ENCODE measurements at regions not wholly inside any gene's neighbourhood (a gene's known extent, or its start where the extent isn't known, plus 50 kb on each side); places are given as distances from the start of the nearest gene placed in this dataset.
"Not testable (repeated sequence)": the region's sequence is repeated elsewhere in the genome, so short reads cannot be mapped to it uniquely, and the experiment has no call there.

DNA sequence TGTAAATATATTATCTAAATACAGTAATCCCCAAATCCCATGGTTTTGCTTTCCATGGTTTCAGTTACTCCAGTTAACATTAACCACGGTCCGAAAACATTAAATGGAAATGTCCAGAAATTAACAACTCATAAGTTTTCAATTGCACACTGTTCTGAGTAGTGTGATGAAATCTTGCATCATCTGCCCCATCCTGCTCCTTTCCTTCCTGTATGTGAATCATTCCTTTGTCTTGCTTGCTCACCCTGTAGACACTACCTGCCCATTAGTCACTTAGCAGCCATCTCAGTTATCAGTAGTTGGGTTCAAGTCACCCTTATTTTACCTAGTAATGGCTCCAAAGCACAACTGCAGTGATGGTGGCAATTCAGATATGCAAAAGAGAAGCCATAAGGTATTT lies 1568.5 kb upstream of the WWC1 start:
- DNase-seq: no peak

DNA sequence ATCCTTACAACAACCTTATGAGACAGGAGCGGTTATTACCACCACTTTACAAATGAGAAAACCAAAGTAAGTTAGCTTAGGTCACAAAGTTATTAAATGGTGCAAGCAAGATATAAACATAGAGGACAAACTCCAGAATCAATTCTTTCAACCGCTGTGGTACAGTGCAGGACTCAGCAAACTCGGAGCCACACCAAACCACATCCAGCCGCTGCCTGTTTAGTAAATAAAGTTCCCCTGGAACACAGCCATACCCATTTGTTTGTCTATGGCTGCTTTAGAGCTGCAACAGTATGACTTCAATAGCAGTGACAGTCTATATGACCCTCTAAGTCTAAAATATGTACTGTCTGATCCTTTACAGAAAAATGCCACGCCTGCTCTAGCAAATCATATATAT lies 1567.2 kb upstream of the WWC1 start:
- DNase-seq: no peak

DNA sequence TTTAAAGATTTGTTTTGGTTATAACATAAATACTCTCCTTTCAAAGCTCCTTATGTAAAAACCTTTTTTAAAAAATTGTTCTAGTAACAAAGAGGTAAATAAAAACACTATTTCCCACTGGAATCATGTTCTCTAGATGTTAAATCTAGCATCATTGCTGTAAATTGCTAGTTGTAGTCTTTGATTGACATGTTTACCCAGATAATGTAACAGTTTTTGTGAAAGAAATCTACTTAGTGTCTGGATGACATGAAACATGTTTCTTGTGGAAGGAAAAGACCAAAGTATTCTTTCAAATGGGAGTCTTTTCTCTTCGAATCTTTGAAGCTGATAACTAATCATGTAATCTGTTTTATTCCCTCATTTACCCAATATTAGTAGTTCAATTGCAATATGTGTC lies 1565.9 kb upstream of the WWC1 start:
- DNase-seq: no peak

DNA sequence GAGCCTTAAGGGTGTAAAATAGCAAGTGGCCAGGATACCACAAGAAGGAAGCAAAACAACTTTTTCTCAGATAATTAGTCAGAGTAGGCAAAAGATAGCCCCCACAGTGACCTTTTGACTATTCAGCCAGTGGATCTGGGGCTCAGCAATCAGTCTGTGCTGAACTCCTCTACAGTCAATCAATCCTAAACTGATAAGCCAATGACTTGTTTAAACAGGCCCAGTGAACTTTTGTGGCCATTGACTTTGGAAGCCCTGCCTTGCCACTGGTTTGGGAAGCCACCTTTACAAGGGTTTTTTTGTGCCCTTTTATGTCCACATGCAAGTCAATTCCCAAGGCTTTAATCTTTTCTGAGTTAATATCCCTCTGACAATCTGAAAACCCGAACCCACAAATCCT lies 1565.0 kb upstream of the WWC1 start:
- DNase-seq: no peak

DNA sequence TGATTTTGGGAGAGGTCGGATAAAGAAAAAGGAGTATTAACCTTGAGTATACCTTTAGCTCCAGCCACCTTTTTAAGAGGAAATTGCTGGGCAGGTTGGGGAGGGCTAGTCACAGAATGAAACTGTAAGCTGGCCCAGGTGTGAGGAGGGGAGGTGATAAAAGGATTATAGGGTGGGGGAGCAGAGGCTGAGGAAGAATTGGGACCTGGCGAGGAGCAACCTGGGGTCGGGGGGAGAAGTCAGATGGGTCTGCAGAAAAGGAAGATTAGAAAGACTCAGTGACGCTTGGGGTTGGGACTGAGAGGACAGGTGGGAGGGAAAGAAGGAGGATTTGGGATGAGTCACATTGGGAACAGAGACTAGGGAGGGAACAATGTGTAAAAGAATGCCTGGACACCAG lies 1548.5 kb upstream of the WWC1 start:
- not testable (repeated sequence) for DNase-seq

DNA sequence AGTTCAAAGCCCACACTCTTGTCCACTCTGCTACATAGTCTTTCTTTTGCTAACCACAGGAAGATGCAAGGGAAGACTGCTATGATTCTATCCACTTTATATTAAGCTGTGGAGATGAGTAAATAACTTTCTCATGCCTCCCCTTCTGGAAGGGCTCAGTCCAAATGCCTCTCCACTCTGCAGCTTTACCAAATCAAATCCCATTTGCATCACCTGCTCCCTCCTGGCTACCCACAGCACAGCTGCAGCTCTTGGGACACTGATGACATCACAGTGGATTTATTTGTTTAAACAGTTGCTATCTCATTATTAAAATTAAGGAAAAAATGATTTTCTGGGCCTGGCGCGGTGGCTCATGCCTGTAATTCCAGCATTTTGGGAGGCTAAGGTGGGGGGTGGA lies 1544.9 kb upstream of the WWC1 start:
- DNase-seq: no peak

DNA sequence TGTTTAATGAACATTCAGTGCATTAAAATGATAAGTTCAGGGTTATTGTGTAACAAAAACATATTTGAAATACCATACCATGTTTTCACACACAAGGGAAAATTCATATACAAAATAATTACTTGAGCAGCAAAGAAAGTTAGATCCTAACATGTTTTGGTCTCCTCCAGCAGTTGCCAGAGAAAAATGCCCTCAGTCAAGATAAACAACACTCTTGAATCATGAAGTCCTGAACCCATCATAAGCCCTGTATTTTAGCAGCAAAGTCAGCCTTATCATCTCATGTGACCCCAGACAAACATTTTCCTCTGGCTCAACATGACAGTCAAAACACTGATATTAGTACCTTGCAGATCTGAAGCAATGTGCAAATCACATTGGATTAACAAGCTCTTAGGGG lies 1541.1 kb upstream of the WWC1 start:
- DNase-seq: no peak

DNA sequence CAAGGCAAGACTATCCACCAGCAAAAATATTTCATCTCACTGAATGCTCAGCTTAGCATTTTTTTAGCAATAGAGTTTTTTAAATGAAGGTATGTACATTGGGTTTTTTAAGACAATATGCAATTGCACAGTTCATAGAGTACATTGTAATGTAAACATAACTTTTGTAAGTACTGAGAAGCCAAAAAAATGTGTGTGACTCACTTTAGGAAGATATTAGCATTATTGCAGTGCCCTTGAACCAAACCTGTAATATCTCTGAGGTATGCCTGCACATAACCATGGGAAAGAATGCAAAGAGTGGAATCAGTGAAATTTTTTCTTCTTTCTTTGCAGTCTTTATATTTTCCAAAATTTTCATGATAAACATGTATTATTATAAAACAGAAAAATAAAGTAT lies 1533.3 kb upstream of the WWC1 start:
- no peak for DNase-seq

DNA sequence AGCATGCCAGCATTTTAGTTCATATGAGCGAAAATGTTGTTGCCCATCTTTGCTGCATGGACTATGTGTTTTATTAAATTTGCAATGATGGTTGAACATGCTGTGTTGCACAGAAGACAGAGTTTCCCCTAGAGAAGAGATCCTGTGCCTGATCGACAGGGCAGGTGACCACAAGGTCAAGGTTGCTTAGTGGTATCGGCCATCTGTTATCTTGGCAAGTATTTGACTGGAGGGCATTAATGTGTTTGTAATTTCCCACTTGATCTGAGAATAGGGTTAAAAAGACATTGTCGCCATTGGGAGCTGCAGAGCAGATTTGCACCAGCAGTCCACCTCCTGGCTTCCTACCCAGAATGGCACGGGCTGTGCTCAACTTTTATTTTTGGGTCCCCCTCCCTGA lies 1523.6 kb upstream of the WWC1 start:
- no peak for DNase-seq

DNA sequence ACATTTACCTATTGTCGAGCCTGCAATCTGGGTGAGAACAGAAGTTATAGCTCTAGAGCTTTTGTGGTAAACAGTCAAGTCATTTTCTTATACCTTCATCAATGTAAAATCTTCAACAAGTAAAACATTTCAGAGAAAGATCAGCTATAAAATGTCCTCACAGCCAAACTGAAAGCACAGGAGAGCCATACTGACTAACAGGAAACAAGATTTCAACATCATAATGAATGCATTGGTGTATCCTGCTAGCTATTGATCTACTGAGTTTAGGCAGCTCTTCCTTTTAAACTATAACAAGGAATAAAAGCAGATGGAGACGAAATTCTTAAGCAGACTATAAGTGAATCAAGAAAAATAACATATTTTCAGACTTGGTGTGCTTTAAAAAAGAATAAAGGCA lies 1522.9 kb upstream of the WWC1 start:
- no peak for DNase-seq

DNA sequence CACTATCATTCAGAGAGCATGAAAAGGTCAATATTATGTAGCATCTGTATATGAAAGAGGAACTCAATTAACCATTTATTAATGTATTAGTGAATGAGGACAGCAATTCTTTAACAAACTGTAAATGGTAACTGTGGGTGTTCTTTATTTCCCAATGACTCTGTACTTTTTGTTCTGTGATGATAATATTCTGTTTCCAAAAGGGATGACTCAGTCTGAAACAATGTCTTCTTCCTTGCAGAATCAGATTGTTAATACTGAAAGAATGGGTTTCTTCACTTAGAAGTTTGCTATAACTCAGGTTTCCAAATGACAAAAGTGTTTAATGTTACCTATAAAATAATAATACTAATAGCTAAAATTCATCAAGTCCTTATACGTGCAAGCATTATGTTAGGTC lies 1518.7 kb upstream of the WWC1 start:
- no peak for DNase-seq

DNA sequence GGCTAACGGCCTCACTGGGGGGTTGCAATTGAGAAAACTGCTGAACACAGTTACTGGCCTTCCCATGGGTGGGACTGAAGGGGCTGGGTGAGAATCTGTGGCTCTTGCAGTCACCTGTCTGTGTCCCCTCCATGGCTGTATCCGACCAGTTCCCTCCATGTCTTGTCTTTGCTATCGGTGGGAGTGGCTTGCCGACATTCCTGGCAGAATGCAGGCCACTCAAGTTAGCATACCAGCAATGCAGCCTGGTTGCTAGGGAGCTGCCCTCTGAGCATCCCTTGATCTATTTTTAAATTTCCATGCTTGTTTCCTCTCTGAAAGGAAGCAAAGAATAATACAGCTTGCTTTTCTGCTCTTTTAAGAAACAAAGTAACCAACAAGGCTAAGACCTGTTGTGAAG lies 1509.7 kb upstream of the WWC1 start:
- no peak for DNase-seq

DNA sequence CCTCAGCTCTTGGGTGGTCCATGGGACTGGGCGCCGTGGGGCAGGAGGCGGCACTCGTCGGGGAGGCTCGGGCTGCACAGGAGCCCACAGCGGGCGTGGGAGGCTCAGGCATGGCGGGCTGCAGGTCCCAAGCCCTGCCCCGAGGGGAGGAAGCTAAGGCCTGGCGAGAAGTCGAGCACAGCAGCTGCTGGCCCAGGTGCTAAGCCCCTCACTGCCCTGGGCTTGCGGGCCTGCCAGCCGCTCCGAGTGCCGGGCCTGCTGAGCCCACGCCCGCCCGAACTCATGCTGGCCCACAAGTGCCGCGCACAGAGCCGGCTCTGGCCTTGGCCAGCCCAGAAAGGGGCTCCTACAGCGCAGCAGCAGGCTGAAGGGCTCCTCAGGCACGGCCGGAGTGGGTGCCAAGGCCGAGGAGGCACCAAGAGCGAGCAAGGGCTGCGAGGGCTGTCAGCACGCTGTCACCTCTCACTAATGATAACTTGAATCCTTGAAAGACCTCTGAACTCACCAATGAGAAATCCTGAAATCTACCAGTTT lies 1506.8 kb upstream of the WWC1 start:
- no peak for DNase-seq

DNA sequence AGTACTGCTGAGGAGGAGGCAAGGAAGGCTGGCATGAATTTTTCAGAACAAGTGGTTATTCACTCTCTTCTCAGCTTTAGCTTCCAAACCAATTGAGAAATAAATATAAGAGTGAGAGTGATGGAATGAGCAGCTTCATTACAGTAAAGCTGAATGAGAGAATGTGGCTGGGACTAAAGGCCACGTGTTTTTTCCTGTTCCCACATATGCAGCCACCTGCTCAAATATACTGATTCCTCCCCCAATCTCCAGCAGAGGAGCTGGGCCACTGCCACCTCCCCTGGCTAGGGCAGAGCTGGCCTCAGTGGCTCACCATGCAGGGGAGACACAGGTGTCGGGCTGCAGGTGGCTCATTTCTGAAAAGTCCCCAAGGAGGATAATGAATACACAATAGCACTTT lies 1505.3 kb upstream of the WWC1 start:
- DNase-seq: no peak

DNA sequence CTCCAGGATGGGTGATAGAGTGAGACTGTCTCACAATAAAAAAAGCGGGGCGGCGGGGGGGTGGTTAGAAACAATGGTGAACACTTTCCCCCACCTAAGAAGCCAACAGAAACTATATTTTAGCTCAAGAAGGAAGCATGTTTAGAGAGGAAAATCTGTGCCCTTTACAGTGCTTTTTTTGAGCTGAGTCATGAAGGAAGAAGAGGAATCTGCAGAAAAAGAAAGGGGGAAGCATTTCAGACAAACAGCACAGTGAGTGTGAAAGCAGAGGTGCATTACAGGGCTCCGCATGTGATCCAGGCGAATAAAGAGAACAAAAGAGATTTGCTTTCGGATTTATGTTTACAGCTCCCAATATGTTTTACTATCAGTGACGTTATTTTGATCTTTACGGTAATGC lies 1504.6 kb upstream of the WWC1 start:
- no peak for DNase-seq

DNA sequence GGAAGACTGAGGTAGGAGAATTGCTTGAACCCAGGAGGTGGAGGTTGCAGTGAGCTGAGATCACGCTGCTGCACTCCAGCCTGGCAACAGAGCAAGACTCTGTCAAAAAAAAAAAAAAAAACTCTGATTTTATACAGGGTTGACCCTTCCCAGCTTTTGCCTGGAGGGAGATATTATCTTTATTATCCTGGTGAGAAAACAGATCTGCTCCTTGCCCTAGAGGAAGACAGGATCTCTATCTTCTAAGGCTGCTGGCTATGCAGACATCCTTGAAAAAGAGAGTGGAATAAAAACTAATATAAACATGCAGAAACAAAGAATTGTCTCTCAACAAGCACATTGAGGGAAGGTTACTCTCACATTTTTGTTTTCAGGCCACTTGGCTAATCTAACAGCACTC lies 1503.4 kb upstream of the WWC1 start:
- no peak for DNase-seq

DNA sequence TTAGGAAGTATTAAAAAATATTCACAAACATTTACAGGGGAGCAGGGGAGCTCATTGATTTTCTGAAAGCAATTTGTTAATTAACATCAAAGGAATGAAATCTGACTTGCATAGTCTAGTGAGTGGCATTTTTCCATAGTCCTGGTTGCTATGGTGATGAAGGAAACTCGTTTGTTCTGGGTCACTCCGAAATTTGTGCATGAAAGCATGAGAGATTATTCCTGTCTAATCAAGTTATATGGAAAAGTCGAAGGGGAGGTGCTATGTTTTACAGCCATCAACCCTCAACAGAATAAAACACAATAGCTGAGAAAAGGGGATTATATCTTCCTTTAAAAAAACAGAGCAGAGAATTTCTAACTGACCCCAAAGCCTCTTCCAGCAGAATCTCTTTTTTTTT lies 1495.7 kb upstream of the WWC1 start:
- no peak for DNase-seq

DNA sequence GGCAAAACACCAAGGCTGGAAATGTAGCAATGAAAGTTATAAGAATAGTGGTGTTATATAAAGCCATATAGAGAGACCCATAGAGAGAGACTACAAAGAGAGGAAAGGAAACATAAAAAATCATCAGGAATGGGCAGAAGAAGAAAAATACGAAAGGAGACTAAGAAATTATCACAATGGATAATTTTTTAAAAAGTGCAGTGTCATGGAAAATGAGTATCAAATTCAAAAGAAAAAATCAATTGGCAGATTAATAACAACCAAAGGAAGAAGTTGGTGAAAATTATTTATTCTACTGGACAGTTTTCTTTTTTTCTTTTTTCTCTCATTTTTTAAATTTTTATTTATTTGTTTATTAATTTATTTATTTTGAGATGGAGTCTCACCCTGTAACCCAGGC lies 1488.4 kb upstream of the WWC1 start:
- no peak for DNase-seq

DNA sequence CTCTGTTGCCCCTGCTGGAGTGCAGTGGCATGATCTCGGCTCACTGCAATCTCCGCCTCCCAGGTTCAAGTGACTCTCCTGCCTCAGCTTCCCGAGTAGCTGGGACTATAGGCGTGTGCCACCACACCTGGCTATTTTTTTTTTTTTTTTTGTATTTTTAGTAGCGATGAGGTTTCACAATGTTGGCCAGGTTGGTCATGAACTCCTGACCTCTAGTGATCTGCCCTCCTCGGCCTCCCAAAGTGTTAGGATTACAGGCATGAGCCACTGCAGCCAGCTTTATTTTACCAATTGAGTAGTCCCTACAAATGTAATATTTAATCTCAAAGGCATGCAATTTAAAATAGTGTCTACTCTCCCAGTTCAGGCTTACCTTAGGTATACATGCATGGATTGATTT lies 1487.2 kb upstream of the WWC1 start:
- DNase-seq: not testable (repeated sequence)

DNA sequence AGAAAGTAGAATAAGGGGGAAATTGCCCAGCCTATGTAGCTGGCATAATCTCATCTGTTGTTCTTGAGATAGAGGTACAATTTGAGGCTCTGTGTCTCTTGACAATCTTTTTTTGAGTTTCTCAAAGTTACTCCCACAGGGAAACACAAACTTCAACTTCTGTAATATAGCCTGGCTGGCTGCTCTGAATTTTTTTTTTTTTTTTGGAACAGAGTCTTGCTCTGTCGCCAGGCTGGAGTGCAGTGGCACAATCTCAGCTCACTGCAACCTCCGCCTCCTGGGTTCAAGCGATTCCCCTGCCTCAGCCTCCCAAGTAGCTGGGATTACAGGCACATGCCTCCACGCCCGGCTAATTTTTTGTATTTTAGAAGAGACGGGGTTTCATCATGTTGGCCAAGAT lies 1486.8 kb upstream of the WWC1 start:
- DNase-seq: not testable (repeated sequence)

DNA sequence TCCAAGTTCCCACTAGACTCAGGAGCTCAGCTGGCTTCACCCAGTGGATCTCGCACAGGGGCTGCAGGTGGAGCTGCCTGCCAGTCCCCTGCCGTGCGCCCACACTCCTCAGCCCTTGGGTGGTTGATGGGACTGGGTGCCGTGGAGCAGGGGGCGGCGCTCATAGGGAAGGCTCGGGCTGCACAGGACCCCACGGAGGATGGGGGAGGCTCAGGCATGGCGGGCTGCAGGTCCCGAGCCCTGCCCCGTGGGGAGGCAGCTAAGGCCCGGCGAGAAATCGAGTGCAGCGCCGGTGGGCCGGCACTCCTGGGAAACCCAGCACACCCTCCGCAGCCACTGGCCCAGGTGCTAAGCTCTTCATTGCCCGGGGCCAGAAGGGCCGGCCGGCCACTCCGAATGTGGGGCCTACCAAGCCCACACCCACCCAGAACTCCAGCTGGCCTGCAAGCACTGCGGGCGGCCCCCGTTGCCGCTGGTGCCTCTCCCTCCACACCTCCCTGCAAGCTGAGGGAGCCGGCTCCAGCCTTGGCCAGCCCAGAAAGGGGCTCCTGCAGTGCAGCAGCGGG lies 1481.3 kb upstream of the WWC1 start:
- DNase-seq: not testable (repeated sequence)

DNA sequence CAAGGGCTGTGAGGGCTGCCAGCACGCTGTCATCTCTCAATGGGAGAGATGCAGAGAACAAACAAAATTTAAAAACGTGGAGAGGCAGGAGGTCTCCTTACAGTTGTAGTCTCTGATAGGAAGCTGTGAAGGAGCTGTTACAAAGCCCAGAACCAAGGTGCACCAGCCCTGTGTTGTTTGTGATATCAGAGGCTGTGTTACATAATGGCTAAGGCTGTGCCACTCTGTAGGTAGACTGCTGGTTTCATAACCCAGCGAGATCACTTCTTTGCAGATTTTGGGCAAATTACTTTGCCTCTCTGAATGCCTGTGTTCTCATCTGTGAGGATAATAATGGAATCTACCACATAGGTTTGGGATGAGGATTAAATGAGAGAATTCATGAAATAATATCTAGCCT lies 1480.7 kb upstream of the WWC1 start:
- no peak for DNase-seq

DNA sequence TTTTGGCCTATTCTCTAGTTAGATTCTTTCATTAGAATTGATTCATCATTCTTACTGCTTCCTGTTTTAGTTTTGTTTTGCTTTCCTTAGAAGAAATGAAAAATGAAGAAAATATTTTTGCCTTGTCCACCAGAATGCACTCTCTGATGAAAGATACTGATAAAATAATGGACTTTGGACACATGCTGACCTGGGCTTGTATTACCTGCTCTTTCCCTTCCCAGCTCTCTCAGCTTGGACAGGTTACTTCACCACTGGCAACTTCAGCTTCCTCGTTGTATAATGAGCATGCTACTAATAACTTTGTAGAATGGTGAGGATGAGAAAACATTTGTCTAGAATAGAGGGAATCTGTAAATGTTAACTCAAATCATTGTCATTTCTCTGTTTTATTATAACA lies 1468.1 kb upstream of the WWC1 start:
- no peak for DNase-seq

DNA sequence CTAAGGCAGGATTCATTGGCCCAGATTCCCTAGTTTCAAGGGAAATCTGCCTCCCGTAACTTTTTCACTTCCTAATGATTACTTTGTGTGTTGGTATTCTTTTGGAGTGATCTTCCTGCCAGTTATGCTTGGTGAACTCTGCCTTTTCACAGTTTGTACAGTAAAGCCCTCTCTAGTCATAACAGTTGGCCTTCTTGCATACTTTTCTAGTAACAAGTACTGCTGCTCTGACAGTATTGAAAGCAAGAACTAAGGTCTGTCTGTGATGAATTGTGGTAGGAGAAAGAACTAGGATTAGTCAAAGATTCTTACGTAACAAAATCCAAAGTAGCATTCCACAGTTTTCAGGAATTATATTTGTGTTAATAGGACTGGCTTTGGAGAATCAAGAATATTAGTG lies 1457.2 kb upstream of the WWC1 start:
- no peak for DNase-seq

DNA sequence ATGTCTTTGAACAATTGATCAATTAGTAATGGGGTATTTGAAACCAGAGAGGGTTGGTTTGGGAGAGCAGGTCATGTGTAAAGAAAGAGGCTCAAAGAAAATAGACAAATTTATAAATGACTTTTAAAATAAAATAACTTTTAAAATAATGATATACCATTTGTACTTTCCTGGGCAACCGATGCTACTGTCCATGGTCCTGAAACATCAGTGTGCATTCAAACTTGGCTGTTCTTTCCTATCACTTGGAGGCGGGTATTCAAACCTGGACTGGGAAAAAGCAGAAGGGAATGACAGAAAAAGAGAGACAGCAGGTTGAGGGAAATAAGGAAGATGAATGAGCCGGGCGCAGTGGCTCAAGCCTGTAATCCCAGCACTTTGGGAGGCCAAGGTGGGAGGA lies 1446.4 kb upstream of the WWC1 start:
- peak; percentile 30 for DNase-seq

Data from muscle of arm (tissue), 1 donor.